SU-DHL-6 (cell line): ENCODE measurements at regions not wholly inside any gene's neighbourhood (a gene's known extent, or its start where the extent isn't known, plus 50 kb on each side); places are given as distances from the start of the nearest gene placed in this dataset.

Experiments
- H2AFZ ChIP-seq: fragments of 200-600 bp; sonication (generic); 2 replicates; pipeline ENCODE4 v1.6.1; 2014; ENCODE audit warnings: low read depth, mild to moderate bottlenecking, moderate library complexity, mixed read lengths, antibody characterized with exemption, low read length; ENCODE audit not compliant: severe bottlenecking
- H3F3A ChIP-seq: fragments of 200-600 bp; shearing (Covaris generic); 2 replicates; pipeline ENCODE4 v1.6.0; 2016; ENCODE audit warnings: antibody characterized with exemption, mild to moderate bottlenecking; ENCODE audit not compliant: insufficient read depth
- H3K27ac ChIP-seq: fragments of 200-600 bp; sonication (generic); 2 replicates; pipeline ENCODE4 v1.5.1; 2016; ENCODE audit warnings: low read depth, mild to moderate bottlenecking, low read length, moderate library complexity, mixed read lengths
- H3K27me3 ChIP-seq: fragments of 200-600 bp; sonication (generic), shearing (Covaris generic); 2 replicates; pipeline ENCODE4 v1.6.0; 2014; ENCODE audit warnings: mild to moderate bottlenecking, low read length
- H3K36me3 ChIP-seq: fragments of 200-600 bp; sonication (generic); 2 replicates; pipeline ENCODE4 v1.6.1; 2014; ENCODE audit warnings: mild to moderate bottlenecking, low read length, mixed read lengths
- H3K4me2 ChIP-seq: fragments of 300-600, 200-600 bp; shearing (Covaris generic), sonication (generic); 2 replicates; pipeline ENCODE4 v1.6.0; 2014; ENCODE audit warnings: low read length, low read depth, mild to moderate bottlenecking; ENCODE audit not compliant: poor library complexity, severe bottlenecking
- H3K4me3 ChIP-seq: fragments of 200-600 bp; sonication (generic); 2 replicates; pipeline ENCODE4 v1.5.1; 2014; ENCODE audit warnings: antibody characterized with exemption, low read length, mild to moderate bottlenecking, mixed read lengths; ENCODE audit not compliant: insufficient read depth, poor library complexity, severe bottlenecking
- H3K79me2 ChIP-seq: fragments of 200-600 bp; sonication (generic); 2 replicates; pipeline ENCODE4 v1.6.1; 2014; ENCODE audit warnings: mild to moderate bottlenecking, low read length, moderate library complexity; ENCODE audit not compliant: insufficient read depth
- H3K9ac ChIP-seq: fragments of 200-600 bp; sonication (generic); 2 replicates; pipeline ENCODE4 v1.7.0; 2014; ENCODE audit warnings: mild to moderate bottlenecking, low read length
- H3K9me2 ChIP-seq: fragments of 200-600 bp; sonication (generic); replicated peaks from 2 replicates; pipeline ENCODE4 v1.6.1; 2014; ENCODE audit warnings: low read length; ENCODE audit not compliant: insufficient read depth
- H3K9me3 ChIP-seq: fragments of 200-600 bp; sonication (generic); 2 replicates; pipeline ENCODE4 v1.6.1; 2014; ENCODE audit warnings: low read length, mixed read lengths; ENCODE audit not compliant: insufficient read depth
- H4K20me1 ChIP-seq: fragments of 200-600 bp; sonication (generic); 2 replicates; pipeline ENCODE4 v1.6.1; 2014; ENCODE audit warnings: low read depth, mild to moderate bottlenecking, antibody characterized with exemption, low read length, moderate library complexity, mixed read lengths
- EZH2phosphoT487 ChIP-seq: fragments of 200-600 bp; sonication (generic), shearing (Covaris generic); conservative IDR thresholded peaks from 2 replicates; pipeline ENCODE4 v1.6.1; 2018; ENCODE audit warnings: mild to moderate bottlenecking, antibody characterized with exemption, low read length, moderate library complexity, mixed read lengths
- TF ChIP-seq, protein P1 (sequence below): fragments of 200-600 bp; sonication (generic); IDR thresholded peaks from one replicate; pipeline ENCODE4 v1.5.1; 2017; ENCODE audit warnings: antibody characterized with exemption, mild to moderate bottlenecking, low read length, moderate library complexity; ENCODE audit not compliant: insufficient read depth, poor library complexity, severe bottlenecking

GRCh38 chr20:21026951-21027350 lies 79.2 kb downstream of the LINC00237 start:
- H3K4me3 ChIP-seq, result no peak overlapping the region
- H3K4me2 ChIP-seq, result no peak overlapping the region
- no peak for TF ChIP-seq EZH2phosphoT487
- TF ChIP-seq, protein P1, sequence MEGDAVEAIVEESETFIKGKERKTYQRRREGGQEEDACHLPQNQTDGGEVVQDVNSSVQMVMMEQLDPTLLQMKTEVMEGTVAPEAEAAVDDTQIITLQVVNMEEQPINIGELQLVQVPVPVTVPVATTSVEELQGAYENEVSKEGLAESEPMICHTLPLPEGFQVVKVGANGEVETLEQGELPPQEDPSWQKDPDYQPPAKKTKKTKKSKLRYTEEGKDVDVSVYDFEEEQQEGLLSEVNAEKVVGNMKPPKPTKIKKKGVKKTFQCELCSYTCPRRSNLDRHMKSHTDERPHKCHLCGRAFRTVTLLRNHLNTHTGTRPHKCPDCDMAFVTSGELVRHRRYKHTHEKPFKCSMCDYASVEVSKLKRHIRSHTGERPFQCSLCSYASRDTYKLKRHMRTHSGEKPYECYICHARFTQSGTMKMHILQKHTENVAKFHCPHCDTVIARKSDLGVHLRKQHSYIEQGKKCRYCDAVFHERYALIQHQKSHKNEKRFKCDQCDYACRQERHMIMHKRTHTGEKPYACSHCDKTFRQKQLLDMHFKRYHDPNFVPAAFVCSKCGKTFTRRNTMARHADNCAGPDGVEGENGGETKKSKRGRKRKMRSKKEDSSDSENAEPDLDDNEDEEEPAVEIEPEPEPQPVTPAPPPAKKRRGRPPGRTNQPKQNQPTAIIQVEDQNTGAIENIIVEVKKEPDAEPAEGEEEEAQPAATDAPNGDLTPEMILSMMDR, result no peak

DNA sequence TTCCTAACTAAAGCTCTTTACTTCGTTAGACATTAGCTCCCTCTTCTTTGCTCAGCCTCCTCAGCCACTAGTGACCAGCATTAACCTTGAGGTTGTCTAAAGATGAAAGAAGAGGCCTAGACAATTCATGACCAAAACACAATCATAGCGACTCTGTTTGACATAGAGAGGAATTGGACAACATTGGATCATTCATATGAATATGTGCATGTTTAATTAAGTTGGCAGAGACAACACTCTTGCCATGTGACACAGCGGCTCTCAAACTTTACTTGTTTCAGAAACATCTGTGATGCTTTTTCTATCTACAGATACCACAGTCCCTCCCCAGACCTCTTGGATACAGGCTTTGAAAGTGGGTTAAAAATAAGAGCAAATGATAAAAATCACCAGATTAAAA lies 81.7 kb downstream of the LINC00237 start:
- no peaks in the 10 kb centered on the region for H4K20me1 ChIP-seq
- H2AFZ ChIP-seq, result no peak overlapping the region
- TF ChIP-seq, protein P1, result no peak
- no peak overlapping the region for H3K4me3 ChIP-seq
- H3K27ac ChIP-seq, result no peak overlapping the region
- H3K27me3 ChIP-seq, result no peaks in the 10 kb centered on the region
- H3K9me3 ChIP-seq, result no peaks in the 10 kb centered on the region
- H3K9ac ChIP-seq, result no peak overlapping the region
- H3K79me2 ChIP-seq, result no peaks in the 10 kb centered on the region
- H3F3A ChIP-seq, result no peaks in the 10 kb centered on the region
- H3K9me2 ChIP-seq, result no peaks in the 10 kb centered on the region
- H3K4me2 ChIP-seq, result no peak overlapping the region
- no peaks in the 10 kb centered on the region for H3K36me3 ChIP-seq

More at GRCh38 chr20:21026951-21027350, 79.2 kb downstream of the LINC00237 start:
- Histone ChIP-seq H3K79me2 (no peaks in the 10 kb centered on the region), H3F3A (no peaks in the 10 kb centered on the region), H3K27ac (no peak overlapping the region), H3K9ac (no peak overlapping the region), H3K9me3 (no peaks in the 10 kb centered on the region), H3K9me2 (no peaks in the 10 kb centered on the region), H3K27me3 (no peaks in the 10 kb centered on the region), H4K20me1 (no peaks in the 10 kb centered on the region), H2AFZ (no peak overlapping the region), H3K36me3 (no peaks in the 10 kb centered on the region)

DNA sequence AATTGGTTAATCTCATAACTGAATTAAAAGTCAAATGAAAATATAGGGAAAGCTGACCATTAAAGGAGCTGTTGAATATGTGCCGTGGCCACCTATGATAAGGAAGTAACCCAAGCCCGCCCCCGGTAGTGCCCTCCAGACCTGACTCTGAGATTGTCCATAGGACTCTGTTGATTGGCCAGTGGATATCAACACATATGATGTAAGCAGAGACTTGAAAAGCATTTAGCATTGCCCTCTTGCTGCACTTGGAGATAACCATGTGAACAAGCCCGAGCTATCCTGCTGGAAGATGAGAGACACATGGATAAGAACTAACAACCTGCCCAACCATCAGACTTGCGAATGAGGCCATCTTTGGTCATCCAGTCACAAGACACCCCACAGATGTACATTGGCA lies 83.2 kb downstream of the LINC00237 start:
- Histone ChIP-seq H3K79me2 (no peaks in the 10 kb centered on the region), H3K9ac (no peak overlapping the region), H4K20me1 (no peaks in the 10 kb centered on the region), H2AFZ (no peak overlapping the region), H3K27me3 (no peaks in the 10 kb centered on the region), H3K9me2 (no peaks in the 10 kb centered on the region), H3K36me3 (no peaks in the 10 kb centered on the region), H3K4me3 (no peak overlapping the region), H3K27ac (no peak overlapping the region), H3F3A (no peaks in the 10 kb centered on the region), H3K4me2 (no peak overlapping the region), H3K9me3 (no peaks in the 10 kb centered on the region)
- TF ChIP-seq, protein P1, result no peak
- no peak for TF ChIP-seq EZH2phosphoT487

DNA sequence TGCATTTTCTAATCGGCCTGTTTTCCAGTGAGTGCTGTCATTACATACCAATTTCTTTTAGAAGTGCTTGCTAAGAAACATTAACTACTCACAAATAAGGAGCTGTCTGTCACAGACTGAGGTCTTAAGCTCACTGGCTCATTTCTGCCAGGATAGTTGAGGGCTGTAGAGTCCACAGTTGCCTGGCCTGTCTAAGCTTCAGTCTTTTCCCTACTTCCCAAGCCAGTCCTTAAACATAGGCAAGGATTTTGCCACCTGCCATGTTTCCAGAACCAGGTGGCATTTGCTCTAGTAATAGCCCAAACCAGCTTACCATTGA lies 84.7 kb downstream of the LINC00237 start:
- TF ChIP-seq, protein P1, result no peak
- no peak for TF ChIP-seq EZH2phosphoT487
- Histone ChIP-seq H3K4me3 (no peak overlapping the region), H3K9ac (no peak overlapping the region), H3K9me2 (no peaks in the 10 kb centered on the region), H4K20me1 (no peaks in the 10 kb centered on the region), H3K9me3 (no peaks in the 10 kb centered on the region), H2AFZ (no peak overlapping the region), H3K4me2 (no peak overlapping the region), H3F3A (no peaks in the 10 kb centered on the region), H3K27ac (no peak overlapping the region), H3K27me3 (no peaks in the 10 kb centered on the region), H3K36me3 (no peaks in the 10 kb centered on the region), H3K79me2 (no peaks in the 10 kb centered on the region)
